Hematopoietic multipotent progenitor cell treated with erythropoietin and hydrocortisone succinate and interleukin-3 and kit ligand, for 15 days (in vitro differentiated cells): ENCODE measurements at regions not wholly inside any gene's neighbourhood (a gene's known extent, or its start where the extent isn't known, plus 50 kb on each side); places are given as distances from the start of the nearest gene placed in this dataset.

Experiments used
- DNase-seq: peaks from one replicate; pipeline ENCODE4 v3.0.0-alpha.2; 2015; ENCODE audit warnings: low spot score

DNA sequence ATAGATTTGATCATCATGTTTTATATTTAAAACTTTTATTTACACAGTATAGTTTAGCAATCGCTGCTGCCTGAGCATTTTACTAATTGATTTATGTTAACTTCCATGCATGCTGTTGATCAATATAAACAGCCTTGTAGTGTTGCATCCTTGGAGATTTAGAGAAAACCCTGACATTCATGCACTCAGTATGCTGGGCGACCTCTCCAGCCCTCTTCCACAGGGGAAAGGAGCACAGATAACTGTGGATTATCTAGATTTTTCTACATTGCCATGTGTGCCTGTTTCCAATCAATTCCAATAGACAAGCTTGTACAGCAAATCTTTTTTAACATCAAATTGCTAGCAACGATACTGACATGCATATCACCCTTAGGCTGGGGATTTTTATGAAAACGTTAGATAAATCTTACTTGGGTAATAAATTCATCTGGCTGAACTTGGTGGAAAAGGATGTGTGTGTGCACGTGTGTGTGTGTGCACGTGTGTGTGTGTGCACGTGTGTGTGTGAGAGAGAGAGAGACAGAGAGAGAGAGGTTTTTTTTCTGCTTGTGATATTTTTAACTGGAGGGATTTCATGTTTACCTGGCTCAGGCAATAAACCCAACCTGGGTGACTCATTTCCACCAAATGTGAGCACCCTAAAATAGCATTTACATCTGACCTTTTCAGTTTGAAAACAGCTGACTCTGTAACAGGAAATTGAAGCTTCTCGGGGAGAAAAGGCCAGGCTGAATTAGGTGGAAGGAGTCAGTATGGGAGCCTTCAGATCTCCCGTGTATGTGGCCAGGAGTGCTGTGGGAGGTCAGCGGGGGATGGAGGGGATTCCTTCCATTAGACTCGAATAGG is 339.8 kb downstream of the PRDM2 start:
- no peak for DNase-seq

DNA sequence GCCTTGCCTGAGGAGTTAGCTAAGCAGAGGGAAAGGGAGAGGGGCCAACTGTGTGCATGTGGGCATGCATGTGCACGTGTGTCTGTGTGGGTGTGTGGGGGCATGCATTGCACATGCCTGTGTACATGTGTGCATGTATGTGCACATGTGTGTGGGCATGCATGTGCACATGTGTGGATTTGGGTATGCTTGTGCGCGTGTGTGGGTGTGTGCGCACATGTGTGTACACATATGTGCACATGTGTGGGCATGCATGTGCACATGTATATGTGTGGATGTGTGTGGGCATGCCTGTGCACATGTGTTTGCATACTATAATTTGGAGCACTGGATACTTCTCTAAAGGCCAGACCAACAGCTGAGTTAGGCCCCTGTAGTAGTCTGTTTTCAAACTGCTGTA is 350.0 kb downstream of the PRDM2 start:
- DNase-seq, result no peak

DNA sequence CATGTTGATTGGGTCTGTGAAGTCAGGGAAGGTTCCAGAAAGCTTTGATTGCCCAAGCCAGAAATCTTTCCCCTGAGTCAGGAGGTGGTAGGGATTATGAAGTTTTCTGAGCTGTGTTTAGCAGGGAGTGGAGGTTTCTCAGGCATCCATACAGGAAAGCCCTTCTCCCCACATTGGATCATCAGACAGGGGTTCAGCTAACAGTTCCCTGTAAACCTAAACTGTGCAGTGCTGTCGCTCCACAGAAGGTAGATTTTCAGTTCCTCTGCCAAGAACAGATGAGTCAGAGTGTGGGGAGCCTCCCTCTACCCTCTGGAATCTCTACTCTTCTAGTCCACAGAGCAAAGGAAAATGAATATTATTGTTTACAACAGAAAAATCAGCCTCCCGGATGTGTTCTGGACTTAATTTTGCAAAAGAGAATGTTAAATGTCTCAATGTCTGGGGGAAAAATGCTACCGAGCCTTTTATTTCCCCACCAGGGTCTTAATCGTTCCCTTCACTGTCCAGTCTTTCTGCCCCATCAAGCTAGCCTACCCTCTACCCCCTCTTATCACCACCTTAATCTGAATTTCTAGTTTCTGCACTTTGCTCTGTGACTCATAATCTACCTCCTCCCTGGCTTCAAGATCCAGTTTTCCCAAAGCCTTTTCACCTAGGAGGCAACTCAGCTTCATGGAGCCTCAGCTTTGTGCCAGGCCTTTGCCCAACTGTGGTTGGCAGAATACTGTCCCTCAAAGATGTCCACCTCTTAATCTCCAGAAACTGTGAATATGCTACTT is 355.6 kb downstream of the PRDM2 start:
- DNase-seq, result no peak

DNA sequence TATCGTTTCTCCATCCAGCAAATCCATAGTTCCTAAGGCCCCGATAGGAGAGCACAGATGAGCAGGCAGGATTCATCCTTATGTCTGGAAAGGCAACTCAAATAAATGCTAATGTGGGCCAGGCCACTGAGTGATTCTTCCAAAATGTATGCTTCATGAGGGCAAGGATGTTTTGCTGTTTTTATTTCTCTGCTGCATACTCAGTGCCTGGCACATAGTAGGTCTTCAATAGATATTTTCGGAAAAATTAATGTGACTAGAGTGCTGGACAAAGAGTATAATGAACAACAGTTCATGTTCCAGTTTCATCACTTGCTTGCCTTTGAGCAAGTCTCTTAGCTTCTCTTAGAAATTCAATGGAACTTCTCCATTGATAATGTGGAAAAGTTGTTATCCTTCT is 357.7 kb downstream of the PRDM2 start:
- DNase-seq, result no peak

DNA sequence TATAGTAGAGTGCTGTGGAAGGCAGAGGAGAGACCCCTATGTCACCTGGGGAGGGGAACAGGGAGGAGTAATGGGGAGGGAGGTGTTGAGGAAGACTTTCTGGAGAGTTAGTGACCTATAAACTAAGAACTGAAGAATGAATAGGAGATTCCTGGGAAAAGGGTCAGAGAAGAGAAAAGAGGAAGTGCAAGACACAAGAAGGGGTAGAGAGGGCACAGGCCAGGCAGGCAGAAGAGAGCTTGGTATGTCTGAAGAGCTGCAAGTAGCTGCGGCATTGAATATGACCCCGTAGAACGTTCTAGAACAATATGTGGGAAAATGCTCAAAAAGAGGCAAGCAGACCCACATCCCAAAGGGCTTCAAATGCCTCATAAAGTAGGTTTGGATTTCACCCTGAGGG is 361.2 kb downstream of the PRDM2 start:
- no peak for DNase-seq

DNA sequence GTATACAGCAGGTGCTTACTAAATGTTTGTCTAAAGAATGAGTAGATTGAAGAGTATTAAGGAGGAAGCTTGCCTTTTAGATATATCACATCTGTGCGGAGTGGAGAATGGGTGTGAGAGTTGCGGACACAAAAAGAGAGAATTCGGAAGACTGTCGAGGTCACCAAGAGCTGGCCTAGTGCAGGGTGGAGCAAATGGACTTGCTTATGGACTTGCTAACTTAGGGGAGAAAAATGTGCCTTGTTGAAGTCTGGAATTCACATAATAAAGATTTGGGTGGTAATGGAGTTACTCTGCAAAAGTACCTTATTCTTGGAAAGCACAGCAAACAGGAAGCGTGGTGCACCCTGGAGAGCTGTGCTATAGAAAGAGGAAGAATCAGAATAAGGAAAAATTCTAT is 361.7 kb downstream of the PRDM2 start:
- no peak for DNase-seq

DNA sequence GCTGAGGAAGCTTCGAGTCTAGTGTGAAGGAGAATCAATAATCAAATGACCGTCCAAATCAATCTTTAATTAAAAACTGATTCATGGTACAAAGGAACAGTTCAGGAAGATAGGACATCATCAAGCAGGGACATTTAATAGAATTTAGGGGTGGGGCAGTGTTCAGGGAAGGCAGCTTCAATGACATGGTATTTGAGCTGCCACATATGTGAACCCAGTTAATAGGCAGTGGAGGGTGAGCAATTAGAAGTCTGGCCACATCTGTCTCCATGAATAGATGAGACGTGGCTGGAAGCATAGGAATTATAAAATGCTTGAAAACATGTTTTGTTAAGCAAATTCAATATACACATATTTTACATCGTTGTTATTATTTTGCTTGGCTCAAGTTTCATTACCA is 362.7 kb downstream of the PRDM2 start:
- no peak for DNase-seq

DNA sequence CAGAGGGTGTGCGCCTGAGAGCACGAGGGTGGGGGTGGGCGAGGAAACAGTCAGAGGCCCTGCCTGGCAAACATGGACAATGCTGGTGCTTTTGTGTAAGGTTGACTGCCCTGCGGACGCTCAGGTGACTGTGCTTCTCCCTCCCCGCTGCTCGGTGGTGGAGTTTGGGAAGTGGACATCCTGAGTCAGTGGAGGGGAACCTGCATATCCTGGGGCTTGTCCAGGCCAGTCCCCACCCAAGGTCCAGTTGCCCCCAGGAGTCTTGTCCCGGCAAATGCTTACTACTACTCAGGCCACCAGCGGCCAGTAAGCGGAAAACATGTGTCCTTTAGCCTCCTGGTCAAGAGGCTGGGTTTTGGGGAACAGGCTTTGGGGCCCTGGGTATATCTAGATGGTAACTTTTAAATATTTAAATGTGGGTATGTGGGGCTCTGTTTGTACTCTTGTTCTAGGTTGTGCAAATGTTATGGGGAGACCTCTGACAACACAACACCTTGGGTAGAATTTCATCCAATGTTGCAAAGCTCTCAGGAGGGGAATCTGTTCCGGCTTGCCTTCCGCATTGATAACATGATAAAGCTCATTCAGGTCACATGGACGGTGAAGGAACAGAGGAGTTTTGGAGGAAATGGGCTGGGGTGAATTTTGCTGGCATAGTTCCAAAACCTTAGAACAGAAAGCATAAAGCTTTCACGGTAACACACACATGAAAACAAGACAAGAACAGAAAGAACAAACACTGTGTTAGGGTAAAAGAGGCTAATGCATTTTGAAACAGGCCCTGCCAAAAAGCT is 364.9 kb downstream of the PRDM2 start:
- DNase-seq, result no peak

DNA sequence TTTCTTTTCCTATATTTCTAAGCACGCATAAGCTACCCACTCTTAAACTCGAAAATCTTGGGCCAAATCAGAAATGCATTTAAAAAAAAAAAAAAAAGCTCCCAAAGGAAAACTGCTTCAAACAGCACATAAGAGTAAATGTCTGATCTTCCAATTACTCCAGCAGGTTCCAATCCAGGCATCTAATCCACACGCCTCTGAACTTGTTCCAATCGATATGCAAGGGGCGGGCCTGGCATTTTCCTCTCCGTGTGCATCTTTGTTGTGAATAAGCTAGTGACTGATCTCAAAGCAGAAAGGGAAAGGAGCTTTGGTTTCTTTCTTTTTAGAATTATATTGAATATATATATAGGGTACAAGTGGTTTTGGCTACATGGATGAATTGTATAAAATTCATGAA is 365.5 kb downstream of the PRDM2 start:
- no peak for DNase-seq

DNA sequence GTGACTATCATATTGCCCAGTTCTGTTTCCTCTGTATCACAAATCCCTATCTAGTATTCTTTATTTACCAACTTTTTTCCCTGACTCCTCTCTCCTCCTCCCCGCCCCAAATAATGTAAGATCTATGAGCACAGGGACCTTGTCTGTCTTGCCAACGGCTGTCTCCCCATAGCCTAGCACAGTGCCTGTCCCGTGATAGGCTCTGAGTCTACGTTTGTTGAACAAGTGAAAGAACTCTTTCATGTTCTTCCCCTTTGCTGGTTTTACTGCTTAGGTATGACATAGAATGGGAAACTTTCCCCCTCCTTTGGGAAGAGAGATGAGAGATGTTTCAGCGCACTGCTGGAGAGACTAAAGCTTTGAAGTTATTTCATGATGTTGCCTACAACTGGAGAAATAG is 367.0 kb downstream of the PRDM2 start:
- no peak for DNase-seq

DNA sequence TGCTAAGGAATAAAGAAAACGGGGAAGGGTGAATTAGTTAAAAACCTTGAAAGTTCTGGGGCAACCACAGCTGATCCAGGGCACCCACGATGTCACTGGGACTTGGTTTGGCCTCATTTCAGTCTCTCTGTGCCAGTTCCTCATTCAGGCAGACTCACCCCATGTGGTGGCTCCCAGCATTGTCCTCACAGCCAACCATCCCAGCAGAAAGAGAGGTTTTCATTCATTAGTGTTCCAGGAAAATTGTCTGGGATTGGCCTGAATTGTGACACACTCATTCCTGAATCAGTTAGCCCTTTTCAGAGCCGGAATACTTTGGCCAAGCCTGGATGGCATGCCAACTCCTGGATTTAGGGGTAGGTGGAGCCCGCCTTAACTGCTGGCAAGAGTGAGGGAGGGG is 367.7 kb downstream of the PRDM2 start:
- no peak for DNase-seq

DNA sequence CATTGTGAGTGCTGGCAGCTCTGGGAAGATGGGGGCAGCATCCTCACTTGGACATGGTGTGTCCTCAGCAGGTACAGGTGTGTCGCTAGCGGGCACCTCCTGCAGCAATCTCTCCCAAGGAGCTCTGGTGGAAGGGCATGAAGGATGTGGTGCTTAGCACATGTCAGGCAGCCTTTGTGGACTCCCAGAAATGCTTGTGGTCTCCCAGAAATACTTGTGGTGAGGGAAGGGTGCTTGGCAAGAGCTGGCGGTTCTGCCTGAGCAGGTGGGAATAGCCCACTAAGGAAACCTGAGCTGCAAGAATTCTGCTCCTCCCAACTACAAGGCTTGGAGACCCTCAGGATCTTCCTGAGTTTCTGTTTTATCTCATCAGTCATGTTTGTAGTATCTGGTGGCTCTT is 371.6 kb downstream of the PRDM2 start:
- no peak for DNase-seq

DNA sequence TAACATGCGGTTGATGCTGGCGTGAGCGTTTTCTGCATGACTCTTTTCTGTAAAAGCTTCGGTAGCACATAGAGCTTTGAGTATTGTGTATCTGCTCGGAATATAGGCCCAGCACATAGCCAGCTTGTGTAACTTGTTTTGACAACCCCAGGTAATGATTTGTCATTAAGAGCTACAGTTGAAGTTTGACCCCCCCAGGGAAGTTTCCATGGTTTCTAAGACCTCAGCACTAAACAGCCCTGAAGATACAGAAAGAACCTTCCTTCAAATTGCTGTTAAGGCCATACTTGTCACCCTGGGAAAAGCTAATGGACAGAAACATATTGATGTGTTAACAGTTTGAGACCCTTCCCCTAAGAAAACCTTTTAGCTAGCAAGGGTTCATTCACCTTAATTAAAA is 380.7 kb downstream of the PRDM2 start:
- DNase-seq, result no peak

DNA sequence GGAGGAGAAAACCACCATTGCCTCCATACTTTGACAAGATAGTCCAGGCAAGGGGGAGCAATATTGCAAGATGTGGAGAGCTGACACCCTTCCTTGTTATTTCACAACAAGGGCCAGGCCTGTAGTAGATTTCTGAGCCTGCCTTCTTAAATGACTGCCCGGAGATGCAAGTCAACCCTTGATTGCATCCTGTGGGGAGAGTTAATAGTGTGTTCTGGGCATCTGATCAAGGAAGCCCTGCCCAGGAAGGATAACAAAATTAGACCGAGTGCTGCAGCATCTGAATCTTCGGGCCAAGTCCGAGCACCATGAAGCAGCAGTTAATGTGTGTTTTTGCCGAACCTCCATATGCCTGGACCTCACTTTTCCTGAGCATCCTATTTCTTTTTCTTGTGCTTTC is 382.3 kb downstream of the PRDM2 start:
- DNase-seq, result no peak

DNA sequence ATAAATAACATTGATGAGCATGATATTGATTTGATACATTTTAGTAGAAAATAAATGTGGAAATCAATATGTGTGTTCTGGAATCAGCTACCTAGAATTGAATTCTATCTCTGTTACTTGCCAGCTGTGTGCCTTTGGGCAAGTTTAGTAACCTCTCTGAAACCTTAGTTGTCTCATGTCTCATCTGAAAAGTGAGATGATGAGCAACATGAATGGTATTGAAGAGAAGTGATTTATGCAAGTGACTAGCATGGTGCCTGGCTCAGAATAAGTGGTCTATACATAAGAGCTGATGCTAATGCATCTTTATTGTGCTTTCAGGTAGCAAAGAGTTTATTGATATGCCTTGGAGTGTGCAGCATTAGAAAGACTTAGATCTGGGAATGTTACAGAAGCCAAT is 383.3 kb downstream of the PRDM2 start:
- no peak for DNase-seq

DNA sequence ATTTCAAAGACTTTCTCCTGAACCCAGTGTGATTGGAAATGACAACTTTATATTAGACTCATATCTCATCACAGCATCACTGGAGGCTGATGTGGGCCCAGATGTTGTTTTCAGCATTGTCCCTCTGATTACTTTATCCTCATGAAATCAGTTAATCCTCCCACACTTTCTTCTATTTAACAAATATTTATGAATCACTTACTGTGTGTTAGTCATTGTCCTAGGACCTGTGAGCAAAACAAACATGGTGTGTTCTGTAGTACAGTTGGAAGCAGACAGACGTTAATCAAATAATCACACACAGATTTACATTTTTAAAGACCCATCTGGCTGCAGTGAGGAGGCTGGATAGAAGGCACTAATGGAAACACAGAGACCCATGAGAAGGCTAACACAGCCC is 383.7 kb downstream of the PRDM2 start:
- DNase-seq, result no peak

DNA sequence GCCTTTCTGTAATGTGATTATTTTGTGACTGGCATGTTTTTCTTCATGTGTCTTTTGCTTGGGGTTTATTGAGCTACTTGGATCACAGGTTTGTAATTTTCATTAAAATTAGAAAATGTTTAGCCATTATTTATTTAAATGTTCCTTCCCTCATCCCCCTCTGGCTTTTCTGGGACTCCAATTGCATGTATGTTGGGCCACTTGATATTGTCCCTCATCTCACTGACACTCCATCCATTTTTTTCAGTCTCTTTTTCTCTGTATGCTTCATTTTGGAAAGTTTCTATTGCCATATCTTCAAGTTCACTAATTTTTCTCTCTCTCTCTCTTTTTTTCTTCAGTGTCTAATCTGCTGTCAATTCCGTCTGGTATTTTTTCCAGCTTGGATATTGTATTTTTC is 390.1 kb downstream of the PRDM2 start:
- no peak for DNase-seq

DNA sequence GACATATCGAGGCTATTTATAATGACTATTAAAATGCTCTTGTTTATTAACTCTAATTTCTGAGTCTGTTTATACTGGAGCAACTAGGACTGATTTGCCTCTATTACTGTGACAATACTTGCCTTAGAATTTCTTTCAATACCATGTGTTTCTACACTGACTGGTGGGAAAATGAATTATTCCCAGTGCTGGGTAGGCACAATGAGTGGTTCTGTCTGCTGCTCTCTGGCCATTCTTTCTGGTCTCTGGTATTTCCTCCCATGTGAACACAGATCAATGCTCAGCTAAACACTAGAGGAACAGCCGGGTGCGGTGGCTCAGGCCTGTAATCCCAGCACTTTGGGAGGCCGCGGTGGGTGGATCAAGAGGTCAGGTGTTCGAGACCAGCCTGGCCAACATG is 390.5 kb downstream of the PRDM2 start:
- DNase-seq, result no peak

DNA sequence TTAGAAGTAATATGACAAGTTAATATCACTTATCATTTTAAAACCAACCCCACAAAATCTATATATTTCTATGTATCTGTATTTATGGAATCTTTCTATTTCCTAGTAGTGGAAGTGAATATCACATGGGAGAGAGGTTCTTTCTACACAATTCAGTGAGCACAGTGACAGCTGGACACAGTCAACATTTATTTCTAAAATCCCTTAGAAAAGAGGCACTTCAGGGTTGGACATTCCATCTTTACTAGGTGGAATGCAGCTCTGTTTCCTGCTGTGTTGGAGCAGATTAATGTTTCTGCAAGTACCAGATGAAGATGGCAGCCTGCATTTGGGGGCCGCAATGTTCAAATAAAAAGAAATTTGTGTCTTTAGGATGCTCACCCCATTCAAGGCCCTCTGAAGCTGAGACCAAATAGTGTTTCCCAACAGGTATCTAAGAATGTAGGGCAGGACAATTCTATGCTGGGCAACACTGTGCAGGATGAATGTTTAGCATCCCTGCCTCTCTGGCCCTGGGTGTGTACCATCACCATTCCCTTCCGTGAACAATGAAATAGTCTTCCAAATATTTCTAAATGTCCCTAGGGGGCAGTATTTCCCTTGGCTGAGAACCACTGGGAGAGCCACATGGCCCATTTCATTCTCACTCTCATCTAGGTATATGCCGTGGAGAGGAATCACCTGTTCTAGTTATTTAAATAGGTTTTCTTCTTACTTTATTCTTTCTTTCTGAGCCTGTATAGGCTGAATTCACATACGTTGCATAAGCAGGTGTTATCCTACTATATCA is 394.8 kb downstream of the PRDM2 start:
- no peak for DNase-seq

DNA sequence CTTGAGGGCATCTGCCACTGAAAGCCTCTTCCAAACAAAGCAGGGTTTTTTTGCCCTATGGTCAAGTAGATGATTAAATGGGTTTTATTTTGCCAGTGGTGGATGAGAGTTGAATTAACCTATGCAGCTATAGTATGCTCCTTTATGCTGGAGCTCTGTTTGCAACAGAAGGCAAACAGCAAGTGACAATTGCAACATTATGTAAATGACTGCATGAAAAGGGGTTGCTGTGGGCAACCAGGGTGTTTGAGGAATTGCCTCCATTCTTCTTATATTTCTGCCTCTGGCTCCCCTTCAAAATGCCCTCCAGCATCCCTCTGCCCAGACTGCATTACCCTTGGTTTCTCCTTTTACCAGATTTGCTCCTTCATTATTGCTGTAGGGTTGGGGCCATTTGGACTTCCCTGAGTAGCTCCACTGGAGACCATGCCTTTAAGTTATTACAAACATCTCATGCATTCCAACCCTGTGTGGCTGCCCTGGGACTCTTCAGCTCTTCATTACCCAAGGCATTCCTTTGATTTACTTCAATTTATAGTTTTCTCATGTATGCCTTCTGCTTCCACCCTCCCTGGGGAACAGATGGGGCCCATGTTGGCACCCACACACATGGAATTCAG is 398.4 kb downstream of the PRDM2 start:
- no peak for DNase-seq

DNA sequence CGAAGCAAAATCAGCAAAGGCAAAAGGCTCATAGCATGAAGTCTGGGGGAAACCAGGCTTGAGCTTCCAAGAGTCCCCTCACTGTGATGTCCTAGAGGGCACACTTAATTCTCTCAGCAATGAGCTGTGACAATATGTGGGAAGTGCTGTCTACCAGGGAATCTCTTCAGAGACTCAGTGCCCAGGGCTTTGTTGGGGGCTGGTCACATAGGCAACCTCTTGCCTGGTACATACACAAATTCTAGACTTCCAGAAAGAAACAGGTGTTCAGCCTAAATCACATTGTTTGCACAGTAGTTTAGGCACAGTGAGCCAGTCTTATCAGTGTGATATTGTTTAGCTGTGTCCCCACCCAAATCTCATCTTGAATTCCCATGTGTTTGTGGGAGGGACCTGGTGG is 400.5 kb downstream of the PRDM2 start:
- DNase-seq, result no peak

DNA sequence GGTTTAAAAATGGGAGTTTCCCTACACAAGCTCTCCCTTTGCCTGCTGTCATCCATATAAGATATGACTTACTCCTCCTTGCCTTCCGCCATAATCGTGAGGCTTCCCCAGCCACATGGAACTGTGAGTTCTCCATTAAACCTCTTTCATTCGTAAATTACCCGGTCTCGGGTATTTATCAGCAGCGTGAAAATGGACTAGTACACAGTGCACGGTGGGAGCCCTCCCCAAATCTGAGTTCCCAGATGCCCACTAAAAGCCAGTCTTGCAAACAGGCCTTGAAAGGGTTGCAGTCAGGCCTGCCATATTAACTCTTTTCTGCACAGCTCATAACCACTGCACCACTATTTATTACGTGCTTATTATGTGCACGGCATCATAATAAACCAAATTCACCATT is 400.9 kb downstream of the PRDM2 start:
- no peak for DNase-seq
